ENCODE measurements at regions not wholly inside any gene's neighbourhood (a gene's known extent, or its start where the extent isn't known, plus 50 kb on each side); places are given as distances from the start of the nearest gene placed in this dataset.

DNA sequence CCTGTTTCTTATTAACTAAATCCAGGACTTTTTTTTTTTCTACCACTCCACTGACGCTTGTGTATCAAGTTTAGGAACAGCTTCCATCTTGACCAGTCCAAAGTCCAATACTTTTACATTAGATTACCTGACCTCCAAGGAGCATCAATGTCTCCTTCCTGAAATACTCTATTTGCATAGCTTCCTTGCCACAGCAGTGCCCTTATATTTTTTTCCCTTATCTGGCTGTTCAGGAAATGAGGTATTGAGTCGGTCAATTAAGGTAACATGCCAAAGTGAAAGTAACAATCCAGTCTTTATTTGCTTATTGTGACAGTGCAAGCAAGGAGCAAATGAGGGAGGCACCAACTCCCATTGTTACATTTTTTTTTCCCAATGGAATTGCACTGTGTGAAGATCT, 730.8 kb upstream of the NDST4 start:
- TF ChIP-seq POLR2AphosphoS5 (IDR thresholded peaks at IDR 0.05; ENCODE audit: low read depth) (no peak), CTCF (conservative IDR thresholded peaks at IDR 0.05; ENCODE audit: low read depth in 2 of 2) (no peak), EZH2phosphoT487 (IDR thresholded peaks at IDR 0.05; ENCODE audit: unreplicated experiment) (no peak), CREB1 (CRISPR knock-in tag; IDR thresholded peaks at IDR 0.05; ENCODE audit: low read depth) (no peak), EZH2 (IDR thresholded peaks at IDR 0.05; ENCODE audit: low read depth, unreplicated experiment) (no peak)

Measured in GM23338 (cell line).